SH-SY5Y (cell line): ENCODE measurements at regions not wholly inside any gene's neighbourhood (a gene's known extent, or its start where the extent isn't known, plus 50 kb on each side); places are given as distances from the start of the nearest gene placed in this dataset.

ENCODE experiments used
- GATA2 ChIP-seq: IDR thresholded peaks from 2 replicates; pipeline ENCODE4 v1.6.1; 2011; ENCODE audit warnings: mild to moderate bottlenecking, low read depth, low read length
- GATA3 ChIP-seq: IDR thresholded peaks from 2 replicates; pipeline ENCODE4 v1.6.1; 2011; ENCODE audit warnings: low read depth, mild to moderate bottlenecking, low read length, moderate library complexity

DNA sequence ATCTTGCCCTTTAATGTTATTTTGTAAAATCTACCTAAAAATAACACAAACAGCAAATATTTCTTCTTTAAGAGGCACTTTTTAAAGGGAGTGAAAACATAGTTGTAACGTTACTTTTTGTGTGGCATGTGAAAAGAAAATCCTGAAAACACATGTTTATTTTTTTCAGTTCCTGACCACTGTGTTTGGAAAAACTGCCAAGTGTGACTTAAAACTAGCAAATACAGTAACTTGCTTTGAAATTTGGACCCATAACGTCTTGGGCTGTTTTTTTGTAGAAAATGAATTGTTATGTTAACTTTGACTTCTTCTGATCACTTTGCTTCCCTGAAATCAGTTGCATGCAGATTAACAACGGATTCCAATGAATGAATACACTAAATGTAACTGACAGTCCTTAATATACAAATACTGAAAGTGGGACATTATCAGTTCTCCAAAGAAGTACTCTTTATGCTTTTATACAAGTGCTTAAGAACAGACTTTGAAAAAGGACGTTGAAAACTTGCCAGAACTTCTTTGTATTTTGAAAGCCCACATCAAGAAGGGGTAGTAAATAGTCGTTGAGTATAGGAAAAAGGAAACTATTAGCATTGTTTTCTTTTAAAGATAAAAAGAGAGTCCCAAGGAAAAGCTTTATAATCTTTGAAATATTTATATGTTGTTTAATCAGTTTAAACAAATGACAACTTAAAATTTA, 96.1 kb upstream of the ZEB2 start:
- no peak for TF ChIP-seq GATA3
- no peak for TF ChIP-seq GATA2
